Hippocampal formation (tissue), 2 donors: ENCODE measurements at regions not wholly inside any gene's neighbourhood (a gene's known extent, or its start where the extent isn't known, plus 50 kb on each side); places are given as distances from the start of the nearest gene placed in this dataset.

Experiments
- DNase-seq, 2 donors: peaks; one replicate each; lab custom pipeline; 2025; lab: John Stamatoyannopoulos, UW

DNA sequence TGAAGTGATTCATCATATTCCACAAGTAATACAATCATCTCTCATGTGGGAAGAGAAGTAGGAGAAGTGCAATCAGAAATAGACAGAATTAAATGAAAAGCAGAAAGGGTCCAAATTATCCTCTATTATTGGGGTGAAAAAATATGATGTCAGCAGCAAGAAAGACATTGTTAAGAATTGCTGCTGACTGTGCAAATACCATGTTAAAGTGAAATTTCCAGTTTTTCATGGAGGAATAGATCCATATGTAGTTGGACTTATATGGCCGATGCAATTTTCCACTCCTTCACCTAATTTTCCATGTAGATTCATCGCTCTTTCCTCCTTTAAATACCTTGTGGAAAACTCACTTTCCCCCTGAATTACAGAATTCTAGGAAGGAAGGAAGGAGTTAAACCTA, 819.8 kb downstream of the GATA3 start:
- DNase-seq = no peak

DNA sequence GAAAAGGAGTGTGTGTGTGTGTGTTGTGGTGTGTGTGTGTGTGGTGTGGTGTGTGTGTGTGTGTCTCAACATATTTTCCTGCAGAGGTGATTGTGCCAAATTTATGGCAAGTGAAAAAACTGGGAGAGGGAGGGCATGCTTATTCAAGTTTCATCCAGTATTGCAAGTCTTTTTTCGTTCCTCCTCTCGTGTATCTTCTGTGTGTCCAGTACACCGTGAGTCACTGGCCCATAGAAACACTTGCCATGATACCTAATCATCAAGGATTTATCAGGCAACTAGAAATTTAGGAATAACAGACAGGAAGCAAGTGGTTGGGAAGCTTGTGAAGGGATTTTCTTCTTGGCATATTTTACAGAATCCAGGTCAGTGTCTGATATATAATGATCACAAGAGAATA, 820.5 kb downstream of the GATA3 start:
- no peak for DNase-seq

DNA sequence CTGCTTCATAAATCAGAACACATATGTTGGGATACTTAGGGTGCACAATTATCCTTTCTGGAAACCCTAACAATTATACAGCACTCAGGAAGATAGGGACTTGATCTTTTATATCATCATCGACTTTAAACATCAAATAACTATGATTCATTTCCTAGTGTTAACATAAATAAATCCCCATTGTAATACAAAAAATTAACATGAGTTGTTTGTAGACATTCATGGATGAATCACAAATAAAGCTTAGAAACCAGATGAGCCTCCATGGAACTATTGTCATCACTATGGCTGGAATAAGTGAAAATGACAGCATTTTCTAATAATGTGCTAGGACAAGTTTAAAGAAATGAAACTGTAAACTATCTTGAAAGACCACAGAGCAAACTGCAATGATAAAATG, 821.7 kb downstream of the GATA3 start:
- DNase-seq = no peak

DNA sequence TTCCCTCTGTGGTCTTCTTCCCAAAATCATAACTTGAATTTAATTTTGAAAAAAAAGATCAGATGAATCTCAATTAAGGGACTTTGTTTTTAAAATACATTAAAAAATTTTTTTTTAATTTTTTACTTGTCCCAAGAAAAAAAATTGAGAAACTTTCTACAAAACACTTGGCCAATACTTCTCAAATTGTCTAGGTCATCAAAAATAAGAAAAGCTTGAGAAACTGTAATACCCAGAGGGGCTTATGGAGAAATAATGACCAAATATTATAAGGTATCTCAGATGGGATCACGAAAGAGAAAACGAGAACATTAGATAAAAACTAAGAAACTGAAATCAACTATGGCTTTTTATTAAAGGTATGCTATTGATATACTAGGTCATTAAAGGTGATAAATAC, 835.0 kb downstream of the GATA3 start:
- no peak for DNase-seq

DNA sequence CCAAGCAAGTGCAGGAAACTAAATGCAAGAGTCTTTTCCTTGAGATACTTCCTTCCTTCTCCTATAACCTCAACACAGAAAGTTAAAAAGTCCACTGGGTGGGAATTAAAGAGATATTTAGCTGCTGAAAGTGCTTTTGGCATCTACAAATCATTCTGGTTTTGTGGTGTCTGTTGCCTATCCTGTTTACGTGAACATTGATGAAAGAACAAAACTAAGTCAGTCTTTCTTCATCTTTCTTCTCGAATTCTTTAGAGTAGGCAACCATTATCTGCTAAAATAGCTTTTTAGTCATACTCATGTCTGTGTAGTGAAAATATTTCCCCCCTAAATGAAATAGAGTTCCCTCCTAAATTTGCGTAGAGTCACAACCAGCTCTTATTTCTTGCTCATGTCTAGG, 838.6 kb downstream of the GATA3 start:
- DNase-seq = no peak

DNA sequence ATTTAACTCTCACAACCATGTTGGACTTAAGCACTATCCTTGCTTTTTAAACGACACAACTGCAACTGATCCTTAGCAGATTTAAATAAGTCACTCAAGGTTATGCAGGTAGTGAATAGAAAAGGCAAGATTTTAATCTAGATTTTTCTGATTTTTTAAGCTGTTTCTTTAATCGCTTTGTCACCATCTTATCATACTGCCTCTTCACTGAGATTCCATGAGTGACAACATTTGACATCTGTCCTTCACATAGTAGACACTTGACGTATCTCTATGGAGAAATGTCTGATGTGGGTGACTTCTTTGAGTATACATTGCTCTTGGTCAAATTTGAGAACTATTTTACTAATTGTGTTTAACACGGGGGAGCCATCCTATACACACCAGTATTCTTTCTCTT, 839.7 kb downstream of the GATA3 start:
- DNase-seq = no peak

DNA sequence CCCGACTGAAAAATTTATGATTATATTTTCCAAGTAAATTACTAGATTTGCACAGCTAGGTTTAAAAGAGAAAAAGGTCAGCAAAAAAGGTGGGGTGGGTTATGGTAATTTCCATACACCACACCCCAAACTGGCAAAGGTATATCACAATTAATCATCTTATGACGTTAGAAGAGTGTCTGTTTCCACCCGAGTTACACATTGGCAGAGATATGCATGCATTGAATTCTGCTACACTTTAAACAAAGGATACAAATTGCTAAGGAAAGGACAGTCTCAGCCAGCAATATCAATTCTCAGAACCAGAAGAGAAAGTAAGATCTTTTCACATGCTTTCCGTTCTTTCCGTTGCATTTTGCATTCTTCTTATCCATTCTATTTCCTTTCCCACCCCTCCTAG, 843.3 kb downstream of the GATA3 start:
- DNase-seq = no peak

DNA sequence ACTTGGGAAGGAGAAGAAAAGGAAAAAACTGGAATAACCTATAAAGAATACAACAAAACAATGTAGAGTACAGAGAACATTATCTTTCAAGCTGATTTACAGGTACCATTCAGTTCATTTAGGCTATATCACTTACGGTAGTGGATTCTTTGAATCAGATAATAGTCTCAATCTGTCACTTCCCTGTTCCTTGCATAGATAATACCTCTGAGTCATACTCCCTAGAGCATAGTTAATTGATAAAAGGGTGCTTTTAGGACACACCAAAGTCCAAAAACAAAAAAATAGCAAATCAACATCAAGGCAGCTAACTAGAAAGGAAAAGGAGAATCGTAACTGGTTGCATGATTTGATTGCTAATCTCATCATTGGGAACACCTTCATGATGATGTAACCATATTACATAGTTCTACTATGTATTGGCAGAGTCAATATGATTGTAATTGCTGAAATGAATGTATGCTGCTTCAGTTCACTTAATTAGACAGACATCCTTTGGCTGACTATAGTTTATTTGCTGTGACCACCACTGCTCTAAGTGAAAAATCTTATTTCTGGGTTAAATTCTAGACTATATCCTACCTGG, 844.4 kb downstream of the GATA3 start:
- DNase-seq = no peak

DNA sequence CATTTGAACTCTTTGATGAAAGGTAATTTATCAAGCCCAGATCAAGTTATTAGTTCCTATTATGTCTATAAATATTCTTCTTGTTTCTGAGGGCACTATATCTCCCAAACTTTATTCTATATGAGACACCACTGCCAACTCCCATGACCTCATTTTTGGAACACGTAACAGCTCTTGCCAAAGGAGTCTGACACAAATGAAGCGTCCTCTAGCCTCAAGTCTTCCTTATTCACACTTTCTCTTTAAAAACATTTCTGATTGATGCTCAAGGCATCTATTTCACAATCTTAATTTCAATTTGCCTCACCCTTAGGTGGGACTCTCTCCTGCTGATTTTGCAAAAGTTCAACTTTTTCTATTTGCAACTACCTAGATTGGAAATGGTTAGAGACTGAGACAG, 848.4 kb downstream of the GATA3 start:
- DNase-seq = no peak

DNA sequence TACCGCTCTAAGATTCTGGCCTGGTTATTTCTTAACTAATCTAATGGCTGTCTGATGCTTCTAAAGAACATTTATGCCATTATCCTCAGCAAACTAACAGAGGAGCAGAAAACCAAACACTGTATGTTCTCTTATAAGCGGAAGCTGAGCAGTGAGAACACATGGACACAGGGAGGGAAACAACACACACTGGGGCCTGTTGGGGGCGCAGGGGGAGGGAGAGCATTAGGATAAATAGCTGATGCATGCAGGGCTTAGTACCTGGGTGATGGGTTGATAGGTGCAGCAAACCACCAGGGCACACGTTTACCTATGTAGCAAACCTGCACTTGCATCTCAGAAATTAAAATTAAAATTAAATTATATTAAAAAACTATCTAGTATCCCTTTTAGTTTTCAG, 853.5 kb downstream of the GATA3 start:
- DNase-seq = no peak

DNA sequence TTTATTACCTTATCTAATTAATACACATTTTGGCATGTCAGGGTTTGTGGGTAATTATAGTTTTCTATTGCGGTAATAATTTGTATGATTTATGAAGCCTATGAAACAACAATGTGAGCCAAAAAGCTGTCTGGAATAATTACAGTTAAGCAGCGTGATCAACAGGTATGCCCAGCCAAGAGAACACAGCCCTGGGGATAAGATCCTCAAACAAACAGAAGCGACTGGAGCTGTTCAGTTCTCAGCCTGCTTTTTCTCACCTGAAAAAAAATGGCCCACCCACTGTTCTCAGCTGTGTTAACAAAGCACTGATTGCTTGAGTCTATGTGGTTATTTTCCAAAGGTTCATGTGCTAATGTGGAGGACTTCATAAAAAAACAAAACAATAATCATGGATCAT, 855.8 kb downstream of the GATA3 start:
- DNase-seq = no peak

DNA sequence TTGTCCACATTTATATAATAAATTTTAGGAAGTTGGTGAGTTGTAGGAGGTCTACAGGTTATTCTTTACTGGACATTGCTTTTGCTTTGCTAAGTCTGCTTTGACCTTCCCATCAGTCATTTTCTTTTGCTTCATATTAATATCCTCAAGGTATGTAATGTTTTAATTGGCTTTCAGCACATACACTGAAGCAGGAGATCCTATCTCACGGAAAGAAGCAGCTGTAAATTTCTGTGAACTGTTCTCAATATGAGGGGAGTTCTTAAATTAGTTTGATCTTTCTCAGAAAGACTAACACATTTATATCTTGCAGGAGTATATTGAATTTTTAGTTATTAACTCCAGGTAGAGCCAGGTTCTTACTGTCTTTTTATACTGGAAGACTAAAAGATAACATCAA, 856.5 kb downstream of the GATA3 start:
- DNase-seq = no peak

DNA sequence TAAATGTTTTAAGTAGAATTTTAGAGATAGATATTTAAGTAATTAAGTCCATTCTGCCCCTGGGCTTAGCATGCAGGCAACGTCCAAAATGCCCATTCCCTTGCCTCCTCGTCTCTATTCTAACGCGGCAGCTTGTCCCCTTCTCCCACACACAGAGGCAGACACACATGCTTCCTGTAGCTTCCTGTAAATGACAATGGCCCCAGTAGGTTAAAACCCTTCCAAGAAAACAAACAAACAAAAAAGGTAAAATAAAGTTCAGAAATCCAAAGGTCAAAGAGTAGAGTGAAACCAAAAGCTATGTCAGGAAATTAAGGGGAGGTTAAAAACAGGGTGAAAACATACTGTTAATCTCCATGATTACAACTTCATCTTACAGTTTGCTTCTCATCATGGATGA, 857.6 kb downstream of the GATA3 start:
- no peak for DNase-seq

DNA sequence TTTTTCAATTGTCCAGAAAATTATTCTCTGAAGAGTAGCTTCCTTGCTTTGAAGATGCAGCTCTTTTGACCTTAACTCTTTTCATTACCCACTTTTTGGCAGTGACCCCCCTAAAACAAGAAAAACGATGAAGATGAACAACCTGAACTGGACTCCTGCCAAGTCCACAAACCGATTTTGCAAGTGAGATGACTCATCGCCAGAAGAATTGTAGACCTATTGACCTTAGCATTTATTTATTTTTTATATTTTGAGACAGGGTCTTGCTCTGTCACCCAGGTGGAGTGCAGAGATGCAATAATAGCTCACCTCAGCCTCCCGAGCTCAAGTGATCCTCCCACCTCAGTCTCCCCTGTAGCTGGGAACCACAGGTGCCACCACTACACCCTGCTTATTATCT, 859.2 kb downstream of the GATA3 start:
- DNase-seq = no peak

DNA sequence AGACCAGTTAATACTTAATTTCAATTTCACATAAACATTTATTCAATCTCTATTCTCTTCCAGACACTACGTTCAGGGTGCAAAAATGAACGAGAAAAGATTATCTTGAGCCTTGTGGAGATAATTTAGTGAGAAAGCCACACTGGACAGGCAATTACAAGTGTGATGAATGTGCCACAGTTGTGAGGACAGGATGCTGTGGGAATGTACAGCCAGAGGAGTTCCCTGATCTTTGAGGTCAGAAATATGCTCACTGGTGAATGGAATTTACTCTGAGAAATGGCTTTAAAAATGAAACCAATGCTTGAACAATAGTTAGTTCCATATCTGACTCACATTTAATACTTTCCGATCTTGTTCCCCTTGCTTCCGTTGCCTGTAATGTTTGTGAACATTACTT, 864.8 kb downstream of the GATA3 start:
- DNase-seq = no peak

DNA sequence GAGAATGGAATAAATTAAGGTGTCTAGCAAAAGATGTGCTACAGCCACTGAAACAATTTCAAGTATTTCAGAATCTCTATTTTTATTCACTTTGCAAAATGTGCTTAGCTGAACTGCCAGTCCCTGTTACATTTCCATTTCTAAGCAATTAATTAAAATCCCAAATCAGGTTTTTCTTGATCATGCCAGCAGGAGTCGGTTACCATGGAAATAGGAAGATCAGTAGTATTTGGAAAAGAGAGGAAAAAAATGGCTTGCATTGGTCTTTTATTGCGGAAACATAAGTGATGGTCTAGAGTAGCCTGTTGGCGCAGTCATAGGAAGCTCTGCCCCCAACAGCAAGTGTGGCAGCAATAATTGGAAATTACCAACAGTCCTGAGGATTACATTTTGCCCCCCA, 867.1 kb downstream of the GATA3 start:
- DNase-seq = peak in 1 of 2 donors; percentile 5

DNA sequence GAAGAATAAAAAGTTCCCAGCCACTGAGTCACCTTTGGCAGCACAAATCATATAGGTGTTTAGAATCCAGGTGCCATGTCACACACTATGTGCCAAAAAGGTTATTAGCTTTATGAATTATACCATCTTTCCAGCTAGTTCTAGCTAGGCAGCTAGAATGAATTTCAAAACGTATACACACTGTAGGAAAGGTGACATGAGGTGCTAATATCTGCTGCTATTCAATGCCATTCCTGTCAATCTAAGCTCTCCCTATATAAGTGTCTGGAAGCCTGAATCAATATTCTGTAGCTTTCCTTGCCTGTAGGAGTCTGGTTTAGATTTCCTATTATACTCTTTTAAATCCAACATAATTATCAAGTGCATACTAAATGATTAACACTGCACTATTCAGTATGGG, 868.6 kb downstream of the GATA3 start:
- no peak for DNase-seq

DNA sequence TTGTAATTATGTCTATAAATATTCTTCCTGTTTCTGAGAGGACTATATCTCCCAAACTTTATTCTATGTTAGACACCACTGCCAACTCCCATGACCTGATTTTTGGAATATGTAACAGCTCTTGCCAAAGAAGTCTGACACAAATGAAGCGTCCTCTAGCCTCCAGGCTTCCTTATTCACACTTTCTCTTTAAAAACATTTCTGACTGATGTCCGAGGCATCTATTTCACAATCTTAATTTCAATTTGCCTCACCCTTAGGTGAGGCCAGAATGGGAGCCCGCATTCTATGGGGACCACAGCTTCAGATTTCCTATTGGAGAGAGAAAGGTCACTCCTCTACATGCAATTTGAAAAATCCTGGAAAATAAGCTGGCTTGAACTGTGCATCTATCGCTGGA, 873.2 kb downstream of the GATA3 start:
- no peak for DNase-seq

DNA sequence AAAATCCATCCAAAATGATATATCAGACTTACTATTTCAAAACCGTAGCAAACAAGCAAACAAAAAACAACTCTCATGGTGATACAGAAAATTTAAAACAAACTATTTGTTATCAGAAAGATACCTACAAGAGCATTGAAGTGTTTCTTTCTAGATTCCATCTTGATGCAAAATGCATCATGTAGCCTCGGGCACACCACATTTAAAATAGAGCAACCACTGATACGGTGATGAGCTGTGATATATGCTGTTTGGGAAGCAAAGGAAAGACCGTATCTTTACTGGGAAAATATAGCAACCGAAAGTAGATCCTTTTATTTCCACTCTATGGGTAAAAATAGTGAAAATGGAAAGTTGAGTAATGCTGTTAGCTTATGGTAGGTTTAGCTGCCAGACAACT, 892.0 kb downstream of the GATA3 start:
- DNase-seq = no peak

DNA sequence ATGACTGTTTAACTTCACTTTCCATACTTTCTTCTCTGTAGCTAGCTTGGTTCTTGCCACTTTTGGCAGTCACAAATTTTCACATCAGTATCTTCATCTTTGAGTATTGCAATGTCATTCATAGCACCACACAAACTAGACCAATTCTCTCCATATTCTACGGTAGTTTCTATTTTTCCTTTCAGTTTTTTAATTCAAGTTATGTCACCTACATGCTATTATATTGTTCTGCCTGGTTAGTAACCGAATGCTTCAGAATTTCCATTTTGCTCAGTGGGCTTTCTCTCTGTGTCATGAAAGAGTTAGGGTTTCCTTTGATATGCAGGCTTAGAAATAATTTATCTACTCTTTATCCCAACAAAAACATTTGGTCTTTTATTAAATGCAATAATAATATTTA, 896.5 kb downstream of the GATA3 start:
- no peak for DNase-seq

DNA sequence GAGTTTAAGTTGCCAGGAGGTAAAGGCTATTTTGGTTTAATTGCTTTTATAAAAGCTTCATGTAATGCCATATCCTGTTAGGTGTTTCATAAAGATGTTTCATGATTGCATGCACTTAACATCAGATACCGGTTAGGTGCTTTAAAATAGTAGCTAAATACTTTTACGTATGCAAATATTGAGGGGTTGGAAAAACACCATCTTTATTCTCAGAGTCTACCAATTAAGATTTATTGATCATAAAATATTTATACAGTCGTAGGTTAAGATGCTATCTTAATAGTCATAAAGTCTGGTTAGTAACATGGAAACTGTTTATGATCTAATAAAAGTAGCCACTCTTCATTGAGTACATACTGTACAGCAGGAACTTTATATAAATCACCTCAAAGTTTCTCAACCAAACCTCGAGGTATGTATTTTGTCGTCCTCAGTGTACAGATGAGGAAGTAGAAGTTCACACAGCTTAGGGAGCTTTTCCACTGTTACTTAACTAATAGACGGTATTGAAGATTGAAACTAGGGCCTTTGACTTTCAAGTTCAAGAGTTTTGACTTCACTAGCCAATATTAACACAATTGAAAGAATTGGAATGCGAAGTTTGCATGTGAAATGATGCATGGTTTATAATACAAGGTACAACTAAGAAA, 897.1 kb downstream of the GATA3 start:
- DNase-seq = no peak

DNA sequence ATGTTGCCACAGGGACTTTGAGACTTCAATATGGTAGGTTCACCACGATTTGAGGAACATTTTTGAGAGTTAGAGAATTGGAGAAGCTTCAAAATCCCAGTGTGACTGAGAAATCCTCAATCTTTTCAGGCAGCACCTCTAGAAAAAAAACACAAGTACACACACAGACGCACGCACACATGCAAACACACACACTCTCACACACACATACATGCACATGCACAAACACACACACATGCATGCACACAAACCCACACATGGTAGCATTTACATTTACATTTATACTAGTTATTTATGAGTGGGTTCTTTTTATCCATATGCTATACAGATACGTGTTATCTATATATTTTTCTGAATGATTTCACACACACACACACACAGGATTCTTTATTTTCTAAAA, 901.9 kb downstream of the GATA3 start:
- no peak for DNase-seq

DNA sequence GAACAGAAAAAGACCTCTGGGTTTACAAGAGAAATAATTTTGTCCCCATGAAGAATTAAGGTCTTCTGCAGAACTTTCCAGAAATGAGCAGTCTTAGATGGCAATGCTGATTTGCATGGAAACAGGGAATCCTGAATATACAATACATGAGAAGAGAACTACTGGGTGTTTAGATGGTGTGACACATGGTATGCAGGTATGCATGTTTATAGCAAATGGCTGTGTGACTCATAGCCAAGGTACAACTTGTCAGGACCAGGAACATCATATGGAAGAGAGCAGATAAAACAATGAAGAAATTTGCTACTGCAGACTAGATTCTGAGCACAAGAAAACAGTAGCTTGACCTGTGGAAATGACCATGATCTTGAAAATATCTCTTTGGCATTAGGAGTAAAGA, 907.8 kb downstream of the GATA3 start:
- no peak for DNase-seq

DNA sequence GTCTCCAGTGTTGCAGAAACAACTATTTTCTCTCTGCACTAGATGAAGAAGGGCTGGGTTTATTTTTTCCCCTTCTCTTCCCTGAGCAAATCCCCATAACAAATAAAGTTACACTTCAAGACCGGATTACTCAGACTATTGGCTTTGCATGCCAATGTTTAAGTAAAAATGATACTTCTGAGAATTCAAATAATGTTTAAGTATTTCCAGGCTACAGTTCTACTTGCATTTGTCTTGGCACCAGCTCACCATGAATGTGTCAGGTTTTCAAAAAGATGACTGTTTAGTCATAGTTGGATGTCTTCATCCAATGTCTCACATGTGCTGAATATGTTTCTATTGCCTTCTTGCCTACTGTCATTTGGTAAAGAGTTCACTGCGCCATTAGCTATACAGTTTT, 912.6 kb downstream of the GATA3 start:
- DNase-seq = no peak
